H1 (cell line): ENCODE measurements at regions not wholly inside any gene's neighbourhood (a gene's known extent, or its start where the extent isn't known, plus 50 kb on each side); places are given as distances from the start of the nearest gene placed in this dataset.

Source experiments
- CTCF ChIA-PET: fragments of 300-600 bp; sonication (Branson Sonifier 250); formaldehyde crosslinking; loops from one replicate; lab custom pipeline; 2021; ENCODE audit not compliant: partially characterized antibody; lab: Charles Lee
- POLR2A ChIA-PET: fragments of 300-600 bp; sonication (Branson Sonifier 250); formaldehyde crosslinking; loops from one replicate; lab custom pipeline; 2021; ENCODE audit warnings: inconsistent platforms; ENCODE audit not compliant: partially characterized antibody; lab: Charles Lee
- DNase-seq, 2 experiments: peaks; one replicate each; pipeline versions ENCODE4 v3.0.0 to v3.0.0-alpha.2; 2010 to 2022; ENCODE audit warnings: low spot score in 2 of 2, low read depth in 1 of 2, mixed read lengths in 1 of 2
- FAIRE-seq: peaks from 2 replicates; lab custom pipeline; 2011; peaks lifted over from hg19 to GRCh38; lab: Jason Lieb, UNC
- H2AFZ ChIP-seq: 2 replicates; pipeline ENCODE4 v1.8.1; 2012; ENCODE audit warnings: low read length, inconsistent platforms
- H2AK5ac ChIP-seq: 2 replicates; pipeline ENCODE4 v1.6.1; 2013; ENCODE audit warnings: low read depth, low read length
- H2BK120ac ChIP-seq: replicated peaks from 2 replicates; pipeline ENCODE3; 2013; ENCODE audit warnings: low read depth, low read length, inconsistent platforms
- H2BK12ac ChIP-seq: 2 replicates; pipeline ENCODE4 v1.6.1; 2013; ENCODE audit warnings: low read depth, low read length
- H2BK15ac ChIP-seq: 2 replicates; pipeline ENCODE4 v1.6.1; 2013; ENCODE audit warnings: low read length
- H2BK20ac ChIP-seq: 2 replicates; pipeline ENCODE4 v1.6.1; 2013; ENCODE audit warnings: low read length
- H2BK5ac ChIP-seq: 2 replicates; pipeline ENCODE4 v1.6.1; 2013; ENCODE audit warnings: low read depth, low read length
- H3K14ac ChIP-seq: 2 replicates; pipeline ENCODE4 v1.6.1; 2013; ENCODE audit warnings: inconsistent platforms; ENCODE audit not compliant: insufficient read length
- H3K18ac ChIP-seq: 2 replicates; pipeline ENCODE4 v1.6.1; 2013; ENCODE audit warnings: low read length; ENCODE audit errors: extremely low read depth
- H3K23ac ChIP-seq: 2 replicates; pipeline ENCODE4 v1.6.1; 2013; ENCODE audit warnings: inconsistent platforms; ENCODE audit not compliant: insufficient read length
- H3K23me2 ChIP-seq: 2 replicates; pipeline ENCODE4 v1.6.1; 2013; ENCODE audit warnings: low read depth, low read length
- H3K27ac ChIP-seq: 2 replicates; pipeline ENCODE4 v1.6.1; 2011; ENCODE audit warnings: low read depth, low read length, inconsistent platforms
- H3K27me3 ChIP-seq, 4 experiments: replicated peaks in 1 of 4; 1 replicate in 1 of 4; 2 replicates in 3 of 4; pipeline versions ENCODE4 v1.6.1 to v1.8.1; 2011 to 2013; ENCODE audit warnings: low read length in 3 of 4, mild to moderate bottlenecking in 3 of 4, inconsistent platforms in 2 of 4, mixed read lengths in 2 of 4, moderate library complexity in 1 of 4; ENCODE audit not compliant: control insufficient read depth in 3 of 4, insufficient read depth in 3 of 4; ENCODE audit errors: extremely low read depth in 1 of 4
- H3K36me3 ChIP-seq, 4 experiments: 2 replicates each; pipeline versions ENCODE4 v1.6.1 to v1.8.1; 2011 to 2013; ENCODE audit warnings: mild to moderate bottlenecking in 4 of 4, low read length in 3 of 4, moderate library complexity in 2 of 4, control low read depth in 1 of 4, inconsistent platforms in 1 of 4; ENCODE audit not compliant: insufficient read depth in 4 of 4, control insufficient read depth in 2 of 4
- H3K4ac ChIP-seq: replicated peaks from 2 replicates; pipeline ENCODE3; 2013; ENCODE audit warnings: low read length, low read depth, mixed read lengths, inconsistent platforms; ENCODE audit not compliant: insufficient read length
- H3K4me1 ChIP-seq, 4 experiments: replicated peaks in 1 of 4; 1 replicate in 1 of 4; 2 replicates in 3 of 4; pipeline versions ENCODE4 v1.6.1 to v1.8.1; 2011 to 2013; ENCODE audit warnings: low read length in 3 of 4, inconsistent platforms in 2 of 4, mixed read lengths in 1 of 4; ENCODE audit not compliant: insufficient read depth in 4 of 4, control insufficient read depth in 3 of 4
- H3K4me2 ChIP-seq, 2 experiments: 2 replicates each; pipeline versions ENCODE4 v1.6.1 to v1.8.1; 2011 to 2013; ENCODE audit warnings: low read depth in 2 of 2, low read length in 2 of 2, control low read depth in 1 of 2, inconsistent platforms in 1 of 2, mild to moderate bottlenecking in 1 of 2; ENCODE audit not compliant: insufficient read depth in 1 of 2
- H3K4me3 ChIP-seq, 4 experiments: fragments of 200-600, 300-600 bp in 1 of 4; sonication (generic), shearing (Covaris generic), sonication (Bioruptor Twin) in 1 of 4; 2 replicates each; pipeline versions ENCODE4 v1.5.1 to v1.8.1; 2011 to 2016; ENCODE audit warnings: low read length in 4 of 4, low read depth in 3 of 4, control low read depth in 2 of 4, inconsistent platforms in 2 of 4, mild to moderate bottlenecking in 2 of 4, mixed read lengths in 1 of 4, moderate library complexity in 1 of 4; ENCODE audit not compliant: insufficient read depth in 2 of 4; ENCODE audit errors: extremely low read depth in 1 of 4
- H3K56ac ChIP-seq: replicated peaks from 2 replicates; pipeline ENCODE3; 2013; ENCODE audit warnings: low read depth, mild to moderate bottlenecking, mixed read lengths, low read length, inconsistent platforms; ENCODE audit not compliant: insufficient read length
- H3K79me1 ChIP-seq: 2 replicates; pipeline ENCODE4 v1.6.1; 2013; ENCODE audit warnings: low read depth, low read length, control low read depth
- H3K79me2 ChIP-seq, 2 experiments: 2 replicates each; pipeline versions ENCODE4 v1.6.1 to v1.8.1; 2012 to 2013; ENCODE audit warnings: low read length in 2 of 2, mild to moderate bottlenecking in 2 of 2, inconsistent platforms in 1 of 2; ENCODE audit not compliant: insufficient read depth in 2 of 2, control insufficient read depth in 1 of 2
- H3K9ac ChIP-seq, 4 experiments: replicated peaks in 1 of 4; 1 replicate in 1 of 4; 2 replicates in 3 of 4; pipeline versions ENCODE4 v1.6.1 to v1.8.1; 2011 to 2013; ENCODE audit warnings: low read depth in 3 of 4, low read length in 3 of 4, control low read depth in 2 of 4, mild to moderate bottlenecking in 2 of 4, moderate library complexity in 2 of 4, inconsistent platforms in 1 of 4; ENCODE audit errors: extremely low read depth in 1 of 4
- H3K9me3 ChIP-seq, 2 experiments: 2 replicates each; pipeline versions ENCODE4 v1.6.1 to v1.8.1; 2012 to 2013; ENCODE audit warnings: mild to moderate bottlenecking in 2 of 2, moderate library complexity in 2 of 2, control low read depth in 1 of 2, inconsistent platforms in 1 of 2, low read depth in 1 of 2, low read length in 1 of 2, mixed read lengths in 1 of 2; ENCODE audit not compliant: insufficient read depth in 2 of 2
- H4K20me1 ChIP-seq, 2 experiments: replicated peaks in 1 of 2; 2 replicates each; pipeline versions ENCODE3 to v1.8.1; 2011 to 2013; ENCODE audit warnings: inconsistent platforms in 2 of 2, low read length in 2 of 2, mild to moderate bottlenecking in 1 of 2; ENCODE audit not compliant: insufficient read depth in 2 of 2, control insufficient read depth in 1 of 2
- H4K5ac ChIP-seq: 2 replicates; pipeline ENCODE4 v1.6.1; 2013; ENCODE audit warnings: low read length, low read depth, mixed read lengths, inconsistent platforms; ENCODE audit not compliant: insufficient read length
- H4K8ac ChIP-seq: 2 replicates; pipeline ENCODE4 v1.8.0; 2013; ENCODE audit warnings: mild to moderate bottlenecking, moderate library complexity, low read length, inconsistent platforms; ENCODE audit not compliant: insufficient read depth; ENCODE audit errors: extremely low read depth
- H4K91ac ChIP-seq: replicated peaks from 2 replicates; pipeline ENCODE3; 2013; ENCODE audit warnings: low read length, mixed read lengths, inconsistent platforms; ENCODE audit not compliant: insufficient read length
- GABPA ChIP-seq: IDR thresholded peaks from 2 replicates; pipeline ENCODE4 v1.6.1; 2011; ENCODE audit warnings: mild to moderate bottlenecking, low read length, moderate library complexity, borderline replicate concordance; ENCODE audit not compliant: insufficient read depth

GRCh38 chr2:188795762-188796161 lies 178.4 kb upstream of the COL3A1 start:
- H3K14ac ChIP-seq = no peak overlapping the region
- CTCF ChIA-PET = no interaction called here
- no peaks in the 10 kb centered on the region for H3K79me2 ChIP-seq
- no peak overlapping the region for H3K23ac ChIP-seq
- no peaks in the 10 kb centered on the region for H3K27me3 ChIP-seq
- H2BK5ac ChIP-seq = no peak overlapping the region
- H2BK12ac ChIP-seq = no peak overlapping the region
- no peak overlapping the region for H4K91ac ChIP-seq
- no peak overlapping the region for H3K4me3 ChIP-seq
- POLR2A ChIA-PET = no interaction called here
- H2BK15ac ChIP-seq = no peak overlapping the region
- TF ChIP-seq GABPA = no peak
- H3K23me2 ChIP-seq = peaks cover under 1% of the 10 kb centered on the region; the same call in 1 of the 2 replicates
- no peak overlapping the region for H4K8ac ChIP-seq
- no peak overlapping the region for H3K18ac ChIP-seq
- DNase-seq (no peak), FAIRE-seq (no peak)
- H3K36me3 ChIP-seq = no peaks in the 10 kb centered on the region; a peak in 1 of 8 replicates
- H2AFZ ChIP-seq = no peak overlapping the region
- H4K5ac ChIP-seq = no peak overlapping the region
- H3K56ac ChIP-seq = no peak overlapping the region
- no peak overlapping the region for H3K4me2 ChIP-seq
- H2BK20ac ChIP-seq = no peak overlapping the region
- H3K9me3 ChIP-seq = no peaks in the 10 kb centered on the region
- H2BK120ac ChIP-seq = no peak overlapping the region
- H2AK5ac ChIP-seq = no peak overlapping the region
- no peak overlapping the region for H3K4ac ChIP-seq
- no peak overlapping the region for H3K27ac ChIP-seq
- no peaks in the 10 kb centered on the region for H3K4me1 ChIP-seq
- no peak overlapping the region for H3K9ac ChIP-seq
- H4K20me1 ChIP-seq = no peaks in the 10 kb centered on the region
- H3K79me1 ChIP-seq = no peaks in the 10 kb centered on the region
